T follicular helper cell (primary cell): ENCODE measurements at regions not wholly inside any gene's neighbourhood (a gene's known extent, or its start where the extent isn't known, plus 50 kb on each side); places are given as distances from the start of the nearest gene placed in this dataset.

Experiments
- DNase-seq: peaks from one replicate; pipeline ENCODE4 v3.0.0-alpha.2; 2020; ENCODE audit warnings: low read depth

GRCh38 chr10:4527281-4527970, 298.6 kb upstream of the AKR1E2 start:
- DNase-seq: no peak

- no peak for DNase-seq
Measured at GRCh38 chr10:4526311-4526731, 299.7 kb upstream of the AKR1E2 start.

DNA sequence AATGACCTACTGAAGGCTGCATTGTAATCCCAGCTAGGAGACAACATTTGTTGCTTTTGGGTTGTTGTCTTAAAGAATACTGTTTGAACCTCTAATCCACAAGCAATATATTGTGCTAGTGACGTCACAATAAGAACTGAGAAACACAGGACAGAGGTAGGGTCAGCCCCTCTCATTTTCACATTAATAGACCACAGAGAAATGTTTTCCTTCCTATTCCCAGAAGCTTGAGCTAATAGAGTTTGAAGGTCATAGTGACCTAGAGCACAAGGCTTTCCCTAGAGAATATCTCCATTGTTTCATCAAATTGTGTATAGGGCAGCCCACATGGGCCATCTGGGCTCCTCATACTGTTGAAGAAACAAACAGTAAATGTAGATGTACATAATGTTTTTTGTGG, 300.9 kb upstream of the AKR1E2 start:
- no peak for DNase-seq

GRCh38 chr10:4522296-4523000, 303.6 kb upstream of the AKR1E2 start:
- DNase-seq: no peak

DNA sequence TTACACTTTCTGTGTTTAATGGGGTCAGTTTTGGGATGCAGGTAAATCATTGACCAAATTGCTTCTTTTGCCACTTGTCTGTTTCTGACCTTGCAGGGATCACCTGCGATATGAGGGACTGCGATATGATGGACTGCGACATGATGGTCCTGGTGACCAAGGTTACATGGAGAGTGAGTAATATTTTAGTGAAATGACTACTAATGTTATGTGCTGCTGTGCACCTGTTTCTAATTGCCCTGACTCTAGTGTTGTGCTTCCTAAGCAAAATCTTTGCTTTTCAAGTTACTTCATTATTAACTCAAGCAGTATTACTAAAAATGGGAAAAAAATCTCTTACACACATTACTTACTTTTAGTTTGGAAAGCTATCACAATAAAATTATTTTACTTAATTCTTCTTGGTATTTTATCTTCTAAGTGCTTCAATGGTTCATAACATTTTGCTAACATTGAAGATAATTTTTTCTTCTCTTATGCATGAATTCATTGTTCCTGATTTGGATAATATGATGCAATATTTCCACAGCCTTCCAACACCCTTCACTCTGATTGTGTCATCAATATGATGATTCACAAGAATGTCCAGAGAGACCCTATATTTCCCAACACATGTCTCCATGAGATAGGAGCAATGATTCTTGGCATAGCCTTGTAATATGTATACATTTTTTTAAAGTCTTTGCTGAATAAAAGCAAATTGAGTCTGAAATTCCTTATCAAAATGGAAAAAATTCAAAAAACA, 306.2 kb upstream of the AKR1E2 start:
- no peak for DNase-seq

DNA sequence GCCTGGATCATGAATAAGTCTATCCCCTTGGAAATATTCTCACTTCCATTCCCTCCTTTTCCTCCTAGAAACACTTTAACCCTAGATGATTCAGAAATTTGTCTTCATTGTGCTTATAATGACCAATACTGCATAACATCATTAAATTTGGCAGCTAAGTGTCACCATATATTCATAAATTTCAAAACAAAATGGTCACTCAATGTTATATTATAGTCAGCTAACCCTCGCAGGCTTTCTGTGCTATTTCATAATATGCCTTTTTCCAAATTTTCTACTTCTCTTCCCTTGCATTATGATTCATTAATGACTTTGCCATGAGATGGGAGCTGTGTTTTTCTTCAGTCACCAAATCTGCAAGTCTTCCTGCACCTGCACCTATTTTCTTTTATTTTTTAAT, 308.3 kb upstream of the AKR1E2 start:
- DNase-seq: no peak

DNA sequence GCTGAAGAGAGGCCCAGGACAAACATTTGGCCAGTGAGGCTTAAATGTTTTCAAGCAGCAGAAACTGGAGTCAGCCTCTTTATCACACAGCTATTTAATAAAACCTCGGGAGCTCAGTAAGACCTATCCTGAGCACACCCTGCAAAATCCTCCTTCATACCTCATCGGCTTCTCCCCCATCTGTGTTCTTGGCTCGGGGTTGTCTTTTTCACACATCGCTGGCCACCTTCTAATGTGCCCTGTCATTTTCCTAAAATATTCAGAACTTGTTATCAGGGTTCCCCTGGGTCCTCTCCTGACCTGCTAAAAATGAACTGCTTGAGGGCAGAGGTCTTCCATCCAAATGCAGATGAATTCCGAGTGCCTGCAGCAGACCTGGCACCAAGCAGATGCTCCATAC, 310.3 kb upstream of the AKR1E2 start:
- no peak for DNase-seq

DNA sequence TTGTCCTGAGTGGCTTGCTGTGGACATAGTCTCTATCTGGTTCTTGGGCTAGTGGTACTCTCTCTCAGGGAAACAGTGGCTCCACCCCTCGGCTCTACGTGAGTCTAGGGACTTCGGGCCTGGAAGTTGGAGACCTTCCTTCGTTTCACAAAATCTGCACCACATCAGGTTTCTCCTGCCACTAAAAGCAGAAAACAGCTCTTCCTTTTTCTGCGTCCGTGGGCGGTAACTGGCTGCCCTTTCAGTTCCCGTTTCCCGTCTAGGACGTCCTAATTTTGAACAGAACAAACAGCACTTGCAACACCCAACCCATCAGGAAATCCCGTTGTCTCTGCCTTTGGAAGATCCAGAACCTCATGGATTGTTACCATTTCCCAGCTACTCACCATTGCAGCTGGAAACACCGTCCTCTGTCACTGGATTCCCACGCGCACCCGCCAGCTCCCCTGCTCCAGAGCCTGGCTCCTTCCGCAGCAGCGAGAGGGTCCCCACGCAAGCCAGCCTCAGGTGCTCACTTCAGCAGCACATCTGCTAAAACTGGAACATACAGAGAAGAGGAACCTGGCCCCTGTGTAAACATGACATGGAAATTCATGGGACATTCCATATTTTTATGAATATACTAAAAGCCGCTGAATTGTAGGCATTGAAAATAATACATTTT, 311.4 kb upstream of the AKR1E2 start:
- DNase-seq: no peak

GRCh38 chr10:4512671-4513240, 313.3 kb upstream of the AKR1E2 start:
- DNase-seq: no peak

- DNase-seq: no peak
Measured at GRCh38 chr10:4512196-4512595, 313.8 kb upstream of the AKR1E2 start.

GRCh38 chr10:4511509-4511908, 314.5 kb upstream of the AKR1E2 start:
- DNase-seq: no peak

DNA sequence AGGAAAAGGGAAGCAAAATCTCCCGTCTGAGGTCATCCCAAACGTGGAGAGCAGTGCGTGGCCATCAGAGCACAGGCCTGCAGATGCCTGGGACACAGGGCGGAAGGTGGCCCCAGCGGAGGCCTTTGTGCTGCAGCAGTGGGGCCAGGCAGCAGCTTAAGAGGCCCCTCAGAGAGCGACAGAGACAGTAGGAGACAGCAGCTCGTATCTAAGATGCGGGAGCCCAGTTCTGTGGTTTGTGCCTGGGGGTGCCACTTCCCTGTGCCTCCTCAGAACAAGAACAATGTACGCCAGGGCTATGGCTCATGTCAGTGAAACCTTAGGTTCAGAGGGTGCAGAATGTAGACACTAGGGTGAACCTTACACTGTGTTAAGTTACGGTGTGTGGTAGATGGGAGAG, 316.6 kb upstream of the AKR1E2 start:
- no peak for DNase-seq

DNA sequence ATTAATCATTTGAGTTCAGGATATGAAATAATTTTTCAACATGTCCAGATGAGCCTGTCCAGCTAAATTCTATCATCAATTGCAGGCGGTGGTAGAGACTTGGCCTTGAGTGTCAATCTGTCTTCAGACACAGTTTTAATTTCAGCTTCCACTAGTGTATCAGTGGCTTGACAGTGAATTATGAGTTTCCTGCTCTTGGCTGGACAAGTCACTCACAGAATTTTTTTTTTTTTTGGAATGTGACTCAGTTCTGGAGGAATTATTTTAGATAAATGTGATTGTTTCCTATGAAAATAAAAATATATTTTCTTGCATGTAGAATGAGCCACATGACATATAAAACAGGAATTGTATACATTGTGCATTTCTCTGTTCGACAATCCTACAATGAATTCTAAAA, 319.9 kb upstream of the AKR1E2 start:
- no peak for DNase-seq

DNA sequence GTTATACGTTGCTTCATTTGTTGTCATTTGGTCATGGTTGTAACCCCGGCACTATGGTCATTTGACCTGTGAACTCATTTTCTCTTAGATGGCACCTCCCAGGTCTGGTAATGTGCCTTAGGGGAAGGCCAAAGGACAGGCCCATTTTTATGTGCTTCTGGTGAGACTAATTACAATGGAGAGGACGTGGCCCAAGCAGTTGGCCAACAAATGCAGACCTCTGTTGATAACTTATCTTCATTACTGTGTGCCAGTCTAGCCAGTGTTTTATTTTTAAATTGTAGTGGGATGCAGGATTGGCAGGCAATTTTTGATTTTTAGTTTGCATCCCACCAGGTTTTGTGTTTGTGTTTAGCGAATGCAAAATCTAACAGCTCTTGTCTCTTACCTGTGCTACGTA, 321.5 kb upstream of the AKR1E2 start:
- DNase-seq: no peak

GRCh38 chr10:4503076-4503475, 322.9 kb upstream of the AKR1E2 start:
- DNase-seq: no peak

- no peak for DNase-seq
Measured at GRCh38 chr10:4501306-4501705, 324.7 kb upstream of the AKR1E2 start.

GRCh38 chr10:4498711-4499251, 327.2 kb upstream of the AKR1E2 start:
- DNase-seq: no peak

- DNase-seq: no peak
Measured at GRCh38 chr10:4494551-4494950, 331.5 kb upstream of the AKR1E2 start.

DNA sequence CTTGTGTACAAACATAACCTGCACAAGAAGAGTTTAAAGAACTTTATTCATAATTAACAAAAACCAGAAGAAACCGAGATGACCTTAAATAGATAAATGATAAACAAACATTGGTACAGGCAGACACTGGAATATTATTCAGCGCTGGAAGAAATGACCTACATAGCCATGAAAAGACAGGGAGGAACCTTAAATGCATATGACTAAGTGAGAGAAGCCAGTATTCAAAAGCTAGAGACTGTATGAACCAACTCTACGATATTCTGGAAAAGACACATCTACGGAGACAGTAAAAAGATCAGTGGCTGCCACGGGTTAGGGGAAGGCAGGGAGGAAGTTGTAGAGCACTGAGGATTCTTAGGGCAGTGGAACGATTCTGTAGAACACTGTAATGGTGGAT, 333.8 kb upstream of the AKR1E2 start:
- no peak for DNase-seq

GRCh38 chr10:4488904-4489303, 337.1 kb upstream of the AKR1E2 start:
- no peak for DNase-seq

- DNase-seq: no peak
Measured at GRCh38 chr10:4485636-4486035, 340.4 kb upstream of the AKR1E2 start.

GRCh38 chr10:4483811-4484210, 342.2 kb upstream of the AKR1E2 start:
- no peak for DNase-seq
